Mesodermal cell (in vitro differentiated cells): ENCODE measurements at regions not wholly inside any gene's neighbourhood (a gene's known extent, or its start where the extent isn't known, plus 50 kb on each side); places are given as distances from the start of the nearest gene placed in this dataset.

Experiments used
- H3K27ac ChIP-seq: 2 replicates; pipeline ENCODE4 v1.7.0; 2013; ENCODE audit warnings: mild to moderate bottlenecking, low read depth, low read length, moderate library complexity; ENCODE audit not compliant: severe bottlenecking
- H3K36me3 ChIP-seq: 2 replicates; pipeline ENCODE4 v1.7.1; 2013; ENCODE audit warnings: mild to moderate bottlenecking, low read length, moderate library complexity; ENCODE audit not compliant: control insufficient read depth, insufficient read depth
- H3K4me1 ChIP-seq: one replicate; pipeline ENCODE4 v1.7.1; 2013; ENCODE audit warnings: mild to moderate bottlenecking, low read length; ENCODE audit not compliant: insufficient read depth, control insufficient read depth, poor library complexity, severe bottlenecking
- H3K4me3 ChIP-seq: 2 replicates; pipeline ENCODE4 v1.7.0; 2013; ENCODE audit warnings: low read length, control low read depth, mild to moderate bottlenecking; ENCODE audit not compliant: insufficient read depth, poor library complexity, severe bottlenecking; ENCODE audit errors: extremely low read depth
- H3K9me3 ChIP-seq: 2 replicates; pipeline ENCODE4 v1.7.1; 2013; ENCODE audit warnings: mild to moderate bottlenecking, low read length, moderate library complexity; ENCODE audit not compliant: control insufficient read depth
- whole genome bisulfite sequencing, 2 experiments: methylation state at CpG; one replicate each; pipeline ENCODE4 v1.1.5; 2013; ENCODE audit warnings: missing lambda C conversion rate in 2 of 2; ENCODE audit not compliant: insufficient coverage in 2 of 2; 5-methylcytosine and 5-hydroxymethylcytosine counted together

DNA sequence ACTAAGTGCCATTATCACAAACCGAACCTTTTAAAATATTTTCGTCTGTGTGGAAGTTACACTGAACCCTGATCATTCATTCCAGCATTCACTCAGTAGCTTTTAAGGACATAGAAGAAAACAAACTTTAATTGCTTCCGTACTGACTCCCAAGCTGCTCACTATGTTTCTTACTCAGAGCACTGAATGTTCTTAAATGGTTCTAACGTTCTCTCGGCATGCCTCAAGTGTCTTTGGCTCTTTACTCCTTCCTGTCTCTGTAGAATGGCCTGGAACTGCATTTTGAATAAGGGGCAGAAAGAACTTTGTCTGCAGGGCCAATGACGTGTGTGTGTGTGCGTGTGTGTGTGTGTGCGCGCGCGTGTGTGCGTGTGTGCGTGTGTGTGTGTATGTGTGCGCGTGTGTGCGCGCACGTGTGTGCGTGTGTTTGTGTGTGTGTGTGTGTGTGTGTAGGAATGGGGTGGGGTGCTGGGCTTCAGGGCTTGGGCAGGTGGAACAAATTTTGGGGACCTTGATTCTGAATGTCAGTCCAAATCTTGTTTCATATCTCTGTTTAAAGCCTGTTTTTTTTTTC, 50.5 kb upstream of the PAQR3 start:
- Histone ChIP-seq H3K27ac (no peak overlapping the region), H3K4me3 (no peak overlapping the region), H3K4me1 (no peaks in the 10 kb centered on the region), H3K9me3 (no peaks in the 10 kb centered on the region), H3K36me3 (no peaks in the 10 kb centered on the region)
- WGBS, 2 experiments = 59 to 80% methylated on average over 6 to 10 of the region's 19 CpGs
